ENCODE measurements at regions not wholly inside any gene's neighbourhood (a gene's known extent, or its start where the extent isn't known, plus 50 kb on each side); places are given as distances from the start of the nearest gene placed in this dataset.

DNA sequence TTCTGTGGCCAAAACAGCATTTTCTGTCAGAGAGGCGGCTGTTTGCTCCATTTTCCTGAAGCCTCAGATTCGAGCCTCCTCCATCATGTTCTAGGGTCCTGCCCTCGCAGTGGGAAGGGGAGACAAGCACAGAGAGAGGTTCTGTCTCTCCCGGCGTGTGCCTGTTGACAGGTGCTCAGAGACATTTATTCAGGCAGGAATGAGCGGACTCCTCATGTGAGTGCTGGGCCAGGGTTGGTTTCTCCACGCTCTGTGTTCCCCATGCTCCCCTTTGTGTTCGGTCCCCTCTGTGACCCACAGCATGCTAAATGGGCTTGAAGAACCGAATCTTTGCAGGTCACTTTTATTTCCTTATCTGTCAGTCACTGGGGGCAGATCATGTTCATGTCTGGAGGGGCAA lies 374.6 kb downstream of the GLRX3 start:
- TF ChIP-seq, protein P1, sequence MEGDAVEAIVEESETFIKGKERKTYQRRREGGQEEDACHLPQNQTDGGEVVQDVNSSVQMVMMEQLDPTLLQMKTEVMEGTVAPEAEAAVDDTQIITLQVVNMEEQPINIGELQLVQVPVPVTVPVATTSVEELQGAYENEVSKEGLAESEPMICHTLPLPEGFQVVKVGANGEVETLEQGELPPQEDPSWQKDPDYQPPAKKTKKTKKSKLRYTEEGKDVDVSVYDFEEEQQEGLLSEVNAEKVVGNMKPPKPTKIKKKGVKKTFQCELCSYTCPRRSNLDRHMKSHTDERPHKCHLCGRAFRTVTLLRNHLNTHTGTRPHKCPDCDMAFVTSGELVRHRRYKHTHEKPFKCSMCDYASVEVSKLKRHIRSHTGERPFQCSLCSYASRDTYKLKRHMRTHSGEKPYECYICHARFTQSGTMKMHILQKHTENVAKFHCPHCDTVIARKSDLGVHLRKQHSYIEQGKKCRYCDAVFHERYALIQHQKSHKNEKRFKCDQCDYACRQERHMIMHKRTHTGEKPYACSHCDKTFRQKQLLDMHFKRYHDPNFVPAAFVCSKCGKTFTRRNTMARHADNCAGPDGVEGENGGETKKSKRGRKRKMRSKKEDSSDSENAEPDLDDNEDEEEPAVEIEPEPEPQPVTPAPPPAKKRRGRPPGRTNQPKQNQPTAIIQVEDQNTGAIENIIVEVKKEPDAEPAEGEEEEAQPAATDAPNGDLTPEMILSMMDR (IDR thresholded peaks at IDR 0.05), result no peak
- no peak for TF ChIP-seq POLR2A (IDR thresholded peaks at IDR 0.05)
